ES-I3 (cell line): ENCODE measurements at regions not wholly inside any gene's neighbourhood (a gene's known extent, or its start where the extent isn't known, plus 50 kb on each side); places are given as distances from the start of the nearest gene placed in this dataset.

Experiments
- H3K36me3 ChIP-seq: 2 replicates; pipeline ENCODE4 v1.6.1; 2013; ENCODE audit warnings: mild to moderate bottlenecking, low read length, control low read depth, moderate library complexity; ENCODE audit not compliant: insufficient read depth
- H3K4me1 ChIP-seq: 2 replicates; pipeline ENCODE4 v1.6.1; 2013; ENCODE audit warnings: mild to moderate bottlenecking, control low read depth, low read length; ENCODE audit not compliant: insufficient read depth
- H3K9ac ChIP-seq: 2 replicates; pipeline ENCODE4 v1.6.1; 2013; ENCODE audit warnings: low read depth, mild to moderate bottlenecking, low read length, moderate library complexity
- H3K9me3 ChIP-seq: 2 replicates; pipeline ENCODE4 v1.6.1; 2013; ENCODE audit warnings: mild to moderate bottlenecking, low read length, moderate library complexity; ENCODE audit not compliant: control insufficient read depth, insufficient read depth

DNA sequence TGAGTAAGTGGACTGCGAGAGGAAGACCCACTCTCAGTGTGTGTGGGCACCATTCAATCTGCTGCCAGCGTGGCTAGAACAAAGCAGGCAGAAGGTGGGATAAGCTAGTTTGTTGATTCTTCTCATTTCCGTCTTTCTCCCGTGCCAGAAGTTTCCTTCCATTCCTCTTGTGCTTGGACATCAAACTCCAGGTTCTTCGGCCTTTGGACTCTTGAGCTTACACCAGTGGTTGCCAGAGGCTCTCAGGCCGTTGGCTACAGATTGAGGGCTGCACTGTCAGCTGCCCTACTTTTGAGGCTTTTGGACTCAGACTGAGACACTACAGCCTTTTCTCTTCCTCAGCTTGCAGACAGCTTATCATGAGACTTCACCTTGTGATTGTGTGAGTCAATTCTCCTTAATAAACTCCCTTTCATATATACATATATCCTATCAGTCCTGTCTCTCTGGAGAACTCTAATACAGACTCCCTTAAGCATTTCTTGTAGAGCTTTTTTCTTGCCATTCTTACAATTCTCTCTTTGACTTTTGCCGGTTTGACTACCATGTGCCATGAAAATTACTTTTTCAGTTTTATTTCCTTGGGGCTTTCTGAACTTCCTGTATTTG is 494.9 kb downstream of the PRR16 start:
- H3K9me3 ChIP-seq = peaks cover 2% of the 10 kb centered on the region; the same call in 1 of the 2 replicates
- no peaks in the 10 kb centered on the region for H3K4me1 ChIP-seq
- H3K36me3 ChIP-seq = no peaks in the 10 kb centered on the region
- H3K9ac ChIP-seq = no peak overlapping the region

- no peak overlapping the region for H3K9ac ChIP-seq
- H3K36me3 ChIP-seq = no peaks in the 10 kb centered on the region
- H3K9me3 ChIP-seq = no peaks in the 10 kb centered on the region
- no peaks in the 10 kb centered on the region for H3K4me1 ChIP-seq
These were observed 496.4 kb downstream of the PRR16 start for GRCh38 chr5:120960510-120960909.

GRCh38 chr5:120967366-120967765 is 503.3 kb downstream of the PRR16 start:
- no peaks in the 10 kb centered on the region for H3K9me3 ChIP-seq
- no peaks in the 10 kb centered on the region for H3K4me1 ChIP-seq
- H3K36me3 ChIP-seq = no peaks in the 10 kb centered on the region

DNA sequence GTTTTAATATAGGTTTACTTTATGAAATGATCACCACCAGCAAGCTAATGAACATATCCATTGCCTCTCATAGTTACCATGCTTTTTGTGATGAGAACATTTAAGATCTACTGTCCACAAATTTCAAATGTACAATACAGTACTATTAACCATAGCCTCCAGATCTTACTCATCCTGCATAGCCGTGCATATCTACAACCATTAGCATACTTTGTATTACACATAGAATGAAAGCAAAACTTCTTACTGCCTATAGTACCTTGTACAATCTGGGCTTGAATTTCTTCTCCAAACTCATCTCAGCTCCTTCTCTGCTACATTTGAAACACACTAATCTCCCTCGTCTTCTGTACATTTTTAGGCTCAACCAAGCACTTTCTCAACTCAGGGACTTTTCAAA is 510.6 kb downstream of the PRR16 start:
- Histone ChIP-seq H3K36me3 (no peaks in the 10 kb centered on the region), H3K9me3 (no peaks in the 10 kb centered on the region), H3K4me1 (no peaks in the 10 kb centered on the region), H3K9ac (no peak overlapping the region)

More at GRCh38 chr5:120967366-120967765, 503.3 kb downstream of the PRR16 start:
- H3K9ac ChIP-seq = no peak overlapping the region

DNA sequence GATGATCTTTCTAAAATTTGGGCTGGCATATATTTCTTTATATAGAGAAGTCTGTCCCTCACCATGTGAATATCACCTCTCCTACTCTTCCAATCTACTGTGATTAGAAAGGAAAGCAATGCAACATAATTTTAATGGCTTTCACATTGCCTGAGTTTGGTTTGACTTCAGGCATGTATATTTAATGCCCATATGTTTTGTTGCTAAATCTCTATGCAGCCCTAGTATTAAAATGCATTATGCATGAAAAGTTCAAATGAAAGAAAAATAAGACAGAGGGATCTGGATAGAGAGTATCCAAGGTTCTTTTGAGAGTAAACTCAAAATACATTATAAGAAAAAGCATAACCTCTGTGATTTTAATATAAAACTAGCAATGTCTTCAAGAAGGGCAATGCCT is 518.3 kb downstream of the PRR16 start:
- H3K4me1 ChIP-seq = no peaks in the 10 kb centered on the region
- no peaks in the 10 kb centered on the region for H3K36me3 ChIP-seq
- H3K9ac ChIP-seq = no peak overlapping the region
- H3K9me3 ChIP-seq = no peaks in the 10 kb centered on the region

GRCh38 chr5:120985526-120985925 is 521.4 kb downstream of the PRR16 start:
- Histone ChIP-seq H3K9ac (no peak overlapping the region), H3K9me3 (no peaks in the 10 kb centered on the region), H3K36me3 (no peaks in the 10 kb centered on the region), H3K4me1 (no peaks in the 10 kb centered on the region)

- Histone ChIP-seq H3K9ac (no peak overlapping the region), H3K9me3 (no peaks in the 10 kb centered on the region), H3K36me3 (no peaks in the 10 kb centered on the region), H3K4me1 (no peaks in the 10 kb centered on the region)
These were observed 524.4 kb downstream of the PRR16 start for GRCh38 chr5:120988491-120988890.

- H3K9ac ChIP-seq = no peak overlapping the region
- H3K36me3 ChIP-seq = no peaks in the 10 kb centered on the region
- no peaks in the 10 kb centered on the region for H3K9me3 ChIP-seq
- no peaks in the 10 kb centered on the region for H3K4me1 ChIP-seq
These were observed 524.8 kb downstream of the PRR16 start for GRCh38 chr5:120988941-120989340.

- H3K36me3 ChIP-seq = no peaks in the 10 kb centered on the region
- H3K4me1 ChIP-seq = no peaks in the 10 kb centered on the region
- no peak overlapping the region for H3K9ac ChIP-seq
- no peaks in the 10 kb centered on the region for H3K9me3 ChIP-seq
These were observed 527.5 kb downstream of the PRR16 start for GRCh38 chr5:120991569-120991968.

- Histone ChIP-seq H3K4me1 (no peaks in the 10 kb centered on the region), H3K36me3 (no peaks in the 10 kb centered on the region), H3K9ac (no peak overlapping the region), H3K9me3 (no peaks in the 10 kb centered on the region)
These were observed 530.0 kb downstream of the PRR16 start for GRCh38 chr5:120994112-120994511.

- H3K9me3 ChIP-seq = no peaks in the 10 kb centered on the region
- no peak overlapping the region for H3K9ac ChIP-seq
- H3K36me3 ChIP-seq = no peaks in the 10 kb centered on the region
- no peaks in the 10 kb centered on the region for H3K4me1 ChIP-seq
These were observed 535.5 kb downstream of the PRR16 start for GRCh38 chr5:120999550-120999949.

DNA sequence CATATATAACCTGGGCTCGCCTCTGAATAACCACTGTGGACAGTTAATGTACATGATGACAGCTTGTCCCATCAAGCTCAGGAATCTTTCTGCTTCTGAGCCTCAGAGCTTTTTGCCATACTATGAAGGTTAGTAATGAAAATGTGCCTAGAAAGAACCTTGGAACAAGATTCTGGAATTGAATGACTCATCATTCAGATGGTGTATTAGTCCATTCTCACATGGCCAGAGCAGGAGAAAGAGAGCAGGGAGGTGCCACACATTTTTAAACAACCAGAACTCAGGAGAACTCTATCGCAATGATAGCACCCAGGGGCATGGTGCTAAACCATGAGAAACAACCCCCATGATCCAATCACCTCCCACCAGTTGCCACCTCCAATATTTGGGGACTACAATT is 542.1 kb downstream of the PRR16 start:
- H3K9ac ChIP-seq = no peak overlapping the region
- no peaks in the 10 kb centered on the region for H3K9me3 ChIP-seq
- H3K36me3 ChIP-seq = no peaks in the 10 kb centered on the region
- H3K4me1 ChIP-seq = no peaks in the 10 kb centered on the region

DNA sequence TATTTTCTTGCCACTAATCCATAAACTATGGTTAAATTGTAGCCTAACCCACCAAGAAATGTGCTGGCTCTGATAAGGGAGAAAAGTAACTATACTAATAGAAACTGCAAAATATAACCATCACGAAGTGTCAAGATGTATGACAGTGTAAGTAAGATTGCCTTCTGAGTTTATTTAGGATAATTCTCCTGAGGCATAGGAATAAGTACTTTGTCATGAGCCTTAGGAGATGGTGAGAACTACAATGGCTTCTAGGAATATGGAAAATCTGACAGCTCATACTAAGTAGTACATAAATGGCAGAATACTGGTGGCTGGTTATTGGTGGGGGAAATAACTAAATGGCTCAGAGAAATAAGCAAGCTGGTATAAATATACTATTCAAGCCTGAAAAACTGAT is 543.9 kb downstream of the PRR16 start:
- no peaks in the 10 kb centered on the region for H3K9me3 ChIP-seq
- no peak overlapping the region for H3K9ac ChIP-seq
- H3K4me1 ChIP-seq = no peaks in the 10 kb centered on the region
- no peaks in the 10 kb centered on the region for H3K36me3 ChIP-seq

DNA sequence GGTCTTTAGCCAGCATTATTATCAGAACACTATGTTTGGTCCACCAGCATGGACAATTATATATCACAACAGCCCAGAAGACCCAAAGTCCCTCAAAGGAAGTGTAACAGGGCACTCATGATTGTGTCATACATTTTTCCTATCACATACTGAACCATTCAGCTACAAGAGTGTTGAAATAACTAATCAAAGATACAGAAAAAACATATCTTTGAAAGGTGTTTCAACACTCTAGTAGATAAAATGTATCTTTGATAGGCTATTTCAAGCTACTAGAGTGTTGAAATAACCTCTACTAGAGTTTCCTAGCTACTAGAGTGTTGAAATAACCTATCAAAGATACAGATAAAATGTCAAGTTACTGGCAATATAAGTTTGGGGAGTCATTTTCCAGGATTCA is 545.0 kb downstream of the PRR16 start:
- Histone ChIP-seq H3K4me1 (no peaks in the 10 kb centered on the region), H3K9ac (no peak overlapping the region), H3K9me3 (no peaks in the 10 kb centered on the region), H3K36me3 (no peaks in the 10 kb centered on the region)

- H3K4me1 ChIP-seq = no peaks in the 10 kb centered on the region
- H3K9me3 ChIP-seq = no peaks in the 10 kb centered on the region
- no peak overlapping the region for H3K9ac ChIP-seq
- H3K36me3 ChIP-seq = no peaks in the 10 kb centered on the region
These were observed 553.9 kb downstream of the PRR16 start for GRCh38 chr5:121018004-121018403.

DNA sequence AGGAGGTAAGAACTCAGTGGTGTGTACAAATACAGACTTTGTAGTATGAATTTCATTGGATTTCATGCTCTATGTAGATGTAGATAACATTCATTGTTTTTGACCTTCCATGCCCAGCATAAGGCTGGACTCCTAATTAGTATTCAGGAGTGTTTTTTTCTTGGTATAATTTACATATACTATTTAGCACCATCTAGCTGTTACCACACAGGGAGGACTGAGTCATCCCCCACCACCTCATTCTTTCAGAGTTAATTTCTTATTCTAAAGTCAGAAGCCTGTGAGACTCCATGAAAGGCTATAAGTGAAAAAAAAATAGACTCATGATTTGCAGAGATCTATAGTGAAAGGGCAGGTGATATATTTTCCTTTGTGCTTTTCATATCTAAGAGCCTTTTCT is 555.0 kb downstream of the PRR16 start:
- Histone ChIP-seq H3K9me3 (no peaks in the 10 kb centered on the region), H3K4me1 (no peaks in the 10 kb centered on the region), H3K9ac (no peak overlapping the region), H3K36me3 (no peaks in the 10 kb centered on the region)
